Ascending aorta (tissue), 2 donors: ENCODE measurements at regions not wholly inside any gene's neighbourhood (a gene's known extent, or its start where the extent isn't known, plus 50 kb on each side); places are given as distances from the start of the nearest gene placed in this dataset.

Experiments used
- DNase-seq, 2 donors: peaks; one replicate each; pipeline ENCODE4 v3.0.0-alpha.2; 2019; ENCODE audit warnings: low spot score in 2 of 2
- H3K27ac ChIP-seq, 2 donors: fragments of 200-600 bp; sonication (generic); one replicate each; pipeline ENCODE4 v1.5.1; 2016 to 2017; ENCODE audit warnings: mild to moderate bottlenecking in 1 of 2
- H3K27me3 ChIP-seq: fragments of 200-600 bp; sonication (generic); one replicate; pipeline ENCODE4 v1.5.1; 2017
- H3K36me3 ChIP-seq, 2 donors: fragments of 200-600 bp; sonication (generic); one replicate each; pipeline ENCODE4 v1.5.1; 2016
- H3K4me1 ChIP-seq, 2 donors: fragments of 200-600 bp; sonication (generic); one replicate each; pipeline ENCODE4 v1.5.1; 2016 to 2017; ENCODE audit warnings: mild to moderate bottlenecking in 1 of 2
- H3K4me3 ChIP-seq, 2 donors: fragments of 200-600 bp; sonication (generic); one replicate each; pipeline ENCODE4 v1.5.1; 2016 to 2017; ENCODE audit warnings: mild to moderate bottlenecking in 1 of 2
- H3K9me3 ChIP-seq, 2 donors: fragments of 200-600 bp; sonication (generic); one replicate each; pipeline ENCODE4 v1.5.1; 2016
- CTCF ChIP-seq, 3 experiments: fragments of 200-600 bp in 2 of 3; fragments of 450-650 bp in 1 of 3; sonication (generic) in 2 of 3; IDR thresholded peaks; one replicate each; pipeline ENCODE4 v1.5.1; 2016 to 2019; ENCODE audit warnings: antibody characterized with exemption in 3 of 3, mild to moderate bottlenecking in 1 of 3, moderate library complexity in 1 of 3
- intact Hi-C: fragments of 100-400 bp; cut with DNase I; formaldehyde crosslinking; loops from one replicate; pipeline ENCODE4 v1.15.1; 2023

GRCh38 chr1:73623946-73624345, 574.0 kb downstream of the LRRIQ3 start:
- intact Hi-C loops, result no loop called here
- DNase-seq, result no peak
- TF ChIP-seq CTCF (IDR thresholded peaks at IDR 0.05), result no peak
- H3K4me3 ChIP-seq, result no peak overlapping the region
- no peaks in the 10 kb centered on the region for H3K36me3 ChIP-seq
- no peaks in the 10 kb centered on the region for H3K9me3 ChIP-seq
- no peak overlapping the region for H3K27ac ChIP-seq
- H3K4me1 ChIP-seq, result no peaks in the 10 kb centered on the region
- no peaks in the 10 kb centered on the region for H3K27me3 ChIP-seq

- H3K4me3 ChIP-seq, result no peak overlapping the region
- H3K27ac ChIP-seq, result no peak overlapping the region
- H3K9me3 ChIP-seq, result no peaks in the 10 kb centered on the region
- TF ChIP-seq CTCF (IDR thresholded peaks at IDR 0.05), result no peak
- intact Hi-C loops, result no loop called here
- no peaks in the 10 kb centered on the region for H3K36me3 ChIP-seq
- H3K27me3 ChIP-seq, result no peaks in the 10 kb centered on the region
- no peak for DNase-seq
- no peaks in the 10 kb centered on the region for H3K4me1 ChIP-seq
Observed at GRCh38 chr1:73617145-73617544, 580.8 kb downstream of the LRRIQ3 start.

- H3K27ac ChIP-seq, result no peak overlapping the region
- no peak overlapping the region for H3K4me3 ChIP-seq
- intact Hi-C loops, result no loop called here
- no peaks in the 10 kb centered on the region for H3K9me3 ChIP-seq
- H3K27me3 ChIP-seq, result no peaks in the 10 kb centered on the region
- no peaks in the 10 kb centered on the region for H3K36me3 ChIP-seq
- no peak for TF ChIP-seq CTCF (IDR thresholded peaks at IDR 0.05)
- no peak for DNase-seq
- no peaks in the 10 kb centered on the region for H3K4me1 ChIP-seq
Observed at GRCh38 chr1:73611681-73612080, 586.3 kb downstream of the LRRIQ3 start.

GRCh38 chr1:73604739-73605138, 593.2 kb downstream of the LRRIQ3 start:
- no peak for DNase-seq
- Histone ChIP-seq H3K27ac (no peak overlapping the region), H3K9me3 (no peaks in the 10 kb centered on the region), H3K4me3 (no peak overlapping the region), H3K4me1 (no peaks in the 10 kb centered on the region), H3K36me3 (no peaks in the 10 kb centered on the region), H3K27me3 (no peaks in the 10 kb centered on the region)
- intact Hi-C loops, result no loop called here
- no peak for TF ChIP-seq CTCF (IDR thresholded peaks at IDR 0.05)

- Histone ChIP-seq H3K4me3 (no peak overlapping the region), H3K27ac (no peak overlapping the region), H3K4me1 (no peaks in the 10 kb centered on the region), H3K27me3 (no peaks in the 10 kb centered on the region), H3K36me3 (no peaks in the 10 kb centered on the region), H3K9me3 (no peaks in the 10 kb centered on the region)
- TF ChIP-seq CTCF (IDR thresholded peaks at IDR 0.05), result no peak
- intact Hi-C loops, result no loop called here
- no peak for DNase-seq
Observed at GRCh38 chr1:73604211-73604610, 593.8 kb downstream of the LRRIQ3 start.

GRCh38 chr1:73593804-73594203, 604.2 kb downstream of the LRRIQ3 start:
- Histone ChIP-seq H3K27ac (no peak overlapping the region), H3K27me3 (no peaks in the 10 kb centered on the region), H3K4me1 (peaks cover 0 to 2% of the 10 kb centered on the region in 2 donors), H3K9me3 (no peaks in the 10 kb centered on the region), H3K4me3 (peak overlapping the region; percentile 35 to 41), H3K36me3 (no peaks in the 10 kb centered on the region)
- no peak for TF ChIP-seq CTCF (IDR thresholded peaks at IDR 0.05)
- intact Hi-C loops, result no loop called here
- DNase-seq, result no peak
